Neuronal stem cell (in vitro differentiated cells): ENCODE measurements at regions not wholly inside any gene's neighbourhood (a gene's known extent, or its start where the extent isn't known, plus 50 kb on each side); places are given as distances from the start of the nearest gene placed in this dataset.

Experiments used
- DNase-seq: peaks from one replicate; pipeline ENCODE4 v3.0.0-alpha.2; 2013; ENCODE audit warnings: low spot score
- H2AFZ ChIP-seq: one replicate; pipeline ENCODE4 v1.6.1; 2013; ENCODE audit warnings: mild to moderate bottlenecking, low read length, inconsistent platforms
- H2AK5ac ChIP-seq: 2 replicates; pipeline ENCODE4 v1.6.1; 2013; ENCODE audit warnings: low read depth, mild to moderate bottlenecking, inconsistent platforms, low read length, moderate library complexity, mixed read lengths
- H2BK120ac ChIP-seq: 2 replicates; pipeline ENCODE4 v1.6.1; 2013; ENCODE audit warnings: low read depth, mild to moderate bottlenecking, inconsistent platforms, low read length, moderate library complexity, mixed read lengths
- H2BK12ac ChIP-seq: one replicate; pipeline ENCODE4 v1.6.1; 2013; ENCODE audit warnings: low read length, inconsistent platforms
- H2BK15ac ChIP-seq: 2 replicates; pipeline ENCODE4 v1.6.1; 2013; ENCODE audit warnings: mild to moderate bottlenecking, low read length, inconsistent platforms, mixed read lengths
- H2BK5ac ChIP-seq: one replicate; pipeline ENCODE4 v1.6.1; 2013; ENCODE audit warnings: inconsistent platforms, mild to moderate bottlenecking, low read length, moderate library complexity
- H3K14ac ChIP-seq: one replicate; pipeline ENCODE4 v1.6.1; 2013; ENCODE audit warnings: low read length, inconsistent platforms
- H3K18ac ChIP-seq: 2 replicates; pipeline ENCODE4 v1.6.1; 2013; ENCODE audit warnings: low read length, inconsistent platforms
- H3K23ac ChIP-seq: 2 replicates; pipeline ENCODE4 v1.6.1; 2013; ENCODE audit warnings: low read depth, mild to moderate bottlenecking, mixed read lengths, low read length, inconsistent platforms; ENCODE audit not compliant: poor library complexity
- H3K27ac ChIP-seq: replicated peaks from 3 replicates; pipeline ENCODE4 v1.5.1; 2013; ENCODE audit warnings: low read length, inconsistent platforms
- H3K27me3 ChIP-seq, 3 experiments: 2 replicates each; pipeline ENCODE4 v1.6.1; 2013; ENCODE audit warnings: low read length in 3 of 3, mild to moderate bottlenecking in 2 of 3, inconsistent platforms in 1 of 3, low read depth in 1 of 3, mixed read lengths in 1 of 3, moderate library complexity in 1 of 3; ENCODE audit not compliant: control insufficient read depth in 3 of 3, insufficient read depth in 3 of 3
- H3K36me3 ChIP-seq, 2 donors: replicated peaks in 1 of 2; 2 replicates each; pipeline ENCODE4 v1.6.1; 2013; ENCODE audit warnings: low read length in 2 of 2; ENCODE audit not compliant: control insufficient read depth in 2 of 2, insufficient read depth in 2 of 2
- H3K4ac ChIP-seq: 2 replicates; pipeline ENCODE4 v1.6.1; 2013; ENCODE audit warnings: inconsistent platforms, mild to moderate bottlenecking, low read length, moderate library complexity
- H3K4me1 ChIP-seq, 2 donors: 1 replicate in 1 of 2; 2 replicates in 1 of 2; pipeline ENCODE4 v1.6.1; 2013; ENCODE audit warnings: low read length in 2 of 2, low read depth in 1 of 2; ENCODE audit not compliant: control insufficient read depth in 2 of 2, insufficient read depth in 1 of 2
- H3K4me2 ChIP-seq: one replicate; pipeline ENCODE4 v1.6.1; 2013; ENCODE audit warnings: mild to moderate bottlenecking, low read length, inconsistent platforms; ENCODE audit not compliant: insufficient read depth, poor library complexity, severe bottlenecking
- H3K4me3 ChIP-seq, 2 donors: 2 replicates each; pipeline ENCODE4 v1.5.1; 2013; ENCODE audit warnings: low read length in 2 of 2, mild to moderate bottlenecking in 2 of 2, inconsistent platforms in 1 of 2, moderate library complexity in 1 of 2
- H3K79me1 ChIP-seq: one replicate; pipeline ENCODE4 v1.6.1; 2013; ENCODE audit warnings: low read depth, mild to moderate bottlenecking, inconsistent platforms, low read length, moderate library complexity
- H3K9ac ChIP-seq: one replicate; pipeline ENCODE4 v1.6.1; 2013; ENCODE audit warnings: mild to moderate bottlenecking, low read depth, low read length, inconsistent platforms; ENCODE audit not compliant: poor library complexity
- H3K9me3 ChIP-seq, 2 donors: replicated peaks in 1 of 2; 2 replicates each; pipeline versions ENCODE3 to v1.6.1; 2013; ENCODE audit warnings: low read length in 2 of 2, mild to moderate bottlenecking in 2 of 2, inconsistent platforms in 1 of 2, low read depth in 1 of 2, mixed read lengths in 1 of 2, moderate library complexity in 1 of 2; ENCODE audit not compliant: control insufficient read depth in 2 of 2, insufficient read depth in 1 of 2
- H4K8ac ChIP-seq: one replicate; pipeline ENCODE4 v1.6.1; 2013; ENCODE audit warnings: low read depth, mild to moderate bottlenecking, inconsistent platforms, low read length, moderate library complexity
- H4K91ac ChIP-seq: one replicate; pipeline ENCODE4 v1.6.1; 2013; ENCODE audit warnings: low read length, low read depth, mild to moderate bottlenecking, inconsistent platforms; ENCODE audit not compliant: poor library complexity
- WGBS, 2 donors: extraction: QIAGEN DNeasy Blood & Tissue Kit; methylation state at CpG; one replicate each; pipeline ENCODE4 v1.1.7; 2013; ENCODE audit warnings: missing lambda C conversion rate in 2 of 2, mixed read lengths in 1 of 2; ENCODE audit not compliant: insufficient read length in 2 of 2, insufficient replicate concordance in 1 of 2; ENCODE audit errors: extremely low coverage in 2 of 2; 5-methylcytosine and 5-hydroxymethylcytosine counted together

DNA sequence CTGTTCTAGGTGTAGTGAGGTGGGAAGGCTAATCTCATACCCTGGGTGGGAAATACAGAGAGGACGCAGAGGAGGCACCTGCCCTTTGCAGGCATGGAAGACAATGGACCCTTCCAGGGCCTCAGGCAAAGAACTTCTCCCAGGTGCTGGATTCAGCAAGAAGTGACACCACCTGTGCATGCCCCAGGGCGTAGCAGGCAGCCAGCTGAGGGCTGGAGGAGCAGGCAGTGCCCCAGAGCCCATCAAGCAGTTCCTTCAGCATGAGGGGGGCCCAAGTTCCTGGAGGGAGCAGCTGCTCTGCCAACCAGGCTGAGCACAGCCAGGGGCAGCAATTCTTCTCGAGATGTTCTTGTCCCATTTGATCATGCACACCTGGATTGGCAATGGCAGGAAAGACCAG lies 170.3 kb upstream of the PDE10A start:
- H3K27me3 ChIP-seq, result no peaks in the 10 kb centered on the region
- no peak overlapping the region for H3K18ac ChIP-seq
- H3K23ac ChIP-seq, result no peak overlapping the region
- no peak overlapping the region for H2AK5ac ChIP-seq
- H3K4ac ChIP-seq, result no peak overlapping the region
- no peak overlapping the region for H4K91ac ChIP-seq
- WGBS, 2 donors, result no CpG with 5 or more reads among the region's 3 CpGs
- H2BK12ac ChIP-seq, result no peak overlapping the region
- H2BK15ac ChIP-seq, result no peak overlapping the region
- H3K4me3 ChIP-seq, result no peak overlapping the region
- H2BK5ac ChIP-seq, result no peak overlapping the region
- H3K14ac ChIP-seq, result no peak overlapping the region
- no peaks in the 10 kb centered on the region for H3K79me1 ChIP-seq
- no peak overlapping the region for H3K27ac ChIP-seq
- no peak overlapping the region for H3K4me2 ChIP-seq
- H3K9me3 ChIP-seq, result no peaks in the 10 kb centered on the region
- no peak overlapping the region for H4K8ac ChIP-seq
- DNase-seq, result no peak
- peaks cover 0 to 9% of the 10 kb centered on the region in 2 donors for H3K4me1 ChIP-seq
- no peak overlapping the region for H2BK120ac ChIP-seq
- no peak overlapping the region for H3K9ac ChIP-seq
- H3K36me3 ChIP-seq, result no peaks in the 10 kb centered on the region
- H2AFZ ChIP-seq, result no peak overlapping the region

GRCh38 chr6:165831812-165832510 lies 168.9 kb upstream of the PDE10A start:
- Histone ChIP-seq H2BK15ac (no peak overlapping the region), H3K4me3 (no peak overlapping the region), H3K27me3 (no peaks in the 10 kb centered on the region), H3K9me3 (no peaks in the 10 kb centered on the region), H3K4ac (no peak overlapping the region), H2AK5ac (no peak overlapping the region), H2BK12ac (no peak overlapping the region), H4K8ac (no peak overlapping the region), H2BK120ac (no peak overlapping the region), H3K4me2 (no peak overlapping the region), H3K36me3 (no peaks in the 10 kb centered on the region), H2BK5ac (no peak overlapping the region), H2AFZ (peak overlapping the region; percentile 29), H3K79me1 (no peaks in the 10 kb centered on the region), H3K23ac (no peak overlapping the region), H3K27ac (no peak overlapping the region), H3K14ac (no peak overlapping the region), H3K4me1 (peaks cover 0 to 9% of the 10 kb centered on the region in 2 donors), H3K18ac (no peak overlapping the region), H4K91ac (no peak overlapping the region), H3K9ac (no peak overlapping the region)
- no CpG with 5 or more reads among the region's 8 CpGs for WGBS, 2 donors
- DNase-seq, result no peak

DNA sequence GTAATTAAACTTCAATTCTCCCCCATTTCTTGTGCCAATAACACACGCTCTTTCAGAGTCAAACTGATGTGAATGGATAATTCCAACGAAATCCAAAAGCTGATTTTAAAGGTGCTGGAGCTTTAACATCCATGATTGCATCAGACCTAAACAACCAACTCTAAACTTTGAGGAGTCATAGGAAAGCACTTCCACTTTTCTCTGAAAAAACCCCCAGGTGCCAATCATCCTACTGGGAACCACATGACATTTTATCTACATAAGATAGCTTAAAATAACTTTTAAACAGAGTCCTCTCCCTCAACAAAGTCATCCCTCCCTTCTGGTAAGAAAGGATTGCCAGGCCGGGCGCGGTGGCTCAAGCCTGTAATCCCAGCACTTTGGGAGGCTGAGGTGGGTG lies 167.7 kb upstream of the PDE10A start:
- Histone ChIP-seq H3K4me1 (peaks cover 0 to 9% of the 10 kb centered on the region in 2 donors), H2BK15ac (no peak overlapping the region), H3K9ac (no peak overlapping the region), H3K36me3 (no peaks in the 10 kb centered on the region), H2BK5ac (no peak overlapping the region), H3K4me3 (no peak overlapping the region), H3K4me2 (no peak overlapping the region), H2BK12ac (no peak overlapping the region), H3K4ac (no peak overlapping the region), H3K79me1 (no peaks in the 10 kb centered on the region), H2BK120ac (no peak overlapping the region), H3K9me3 (no peaks in the 10 kb centered on the region), H3K27me3 (no peaks in the 10 kb centered on the region), H4K91ac (no peak overlapping the region), H3K18ac (no peak overlapping the region), H2AK5ac (no peak overlapping the region), H3K14ac (no peak overlapping the region), H4K8ac (no peak overlapping the region), H3K23ac (no peak overlapping the region), H2AFZ (no peak overlapping the region), H3K27ac (no peak overlapping the region)
- DNase-seq, result no peak
- no CpG with 5 or more reads among the region's 5 CpGs for WGBS, 2 donors

DNA sequence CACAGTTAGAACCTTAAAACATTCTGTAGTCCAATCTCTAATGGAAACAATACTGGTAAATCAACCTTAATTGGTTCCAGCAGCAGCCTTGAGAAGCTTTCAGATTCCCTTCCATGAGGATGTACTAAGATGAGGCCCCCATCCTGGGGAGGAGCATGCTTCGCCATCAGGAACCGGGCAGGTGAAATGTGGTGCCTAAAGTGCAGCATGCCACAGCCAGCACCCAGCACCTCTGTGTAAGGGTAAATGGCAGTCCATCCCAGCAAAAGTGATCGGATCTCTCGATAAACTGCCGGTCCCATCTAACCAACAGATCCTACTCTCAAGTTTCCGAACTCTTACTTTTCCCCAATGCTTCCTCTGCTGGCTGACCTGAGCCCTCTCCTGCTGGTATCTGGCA lies 166.3 kb upstream of the PDE10A start:
- Histone ChIP-seq H2BK15ac (no peak overlapping the region), H2BK5ac (no peak overlapping the region), H3K18ac (no peak overlapping the region), H2BK120ac (no peak overlapping the region), H2AK5ac (no peak overlapping the region), H3K14ac (no peak overlapping the region), H3K9ac (no peak overlapping the region), H3K27ac (no peak overlapping the region), H3K9me3 (no peaks in the 10 kb centered on the region), H2BK12ac (no peak overlapping the region), H4K91ac (no peak overlapping the region), H3K4ac (no peak overlapping the region), H3K23ac (no peak overlapping the region), H3K4me3 (no peak overlapping the region), H3K27me3 (no peaks in the 10 kb centered on the region), H3K36me3 (no peaks in the 10 kb centered on the region), H3K4me1 (peaks cover 5 to 16% of the 10 kb centered on the region in 2 donors), H3K79me1 (no peaks in the 10 kb centered on the region), H2AFZ (no peak overlapping the region), H4K8ac (no peak overlapping the region), H3K4me2 (no peak overlapping the region)
- DNase-seq, result no peak
- no CpG with 5 or more reads among the region's 6 CpGs for WGBS, 2 donors
